ENCODE measurements at regions not wholly inside any gene's neighbourhood (a gene's known extent, or its start where the extent isn't known, plus 50 kb on each side); places are given as distances from the start of the nearest gene placed in this dataset.

DNA sequence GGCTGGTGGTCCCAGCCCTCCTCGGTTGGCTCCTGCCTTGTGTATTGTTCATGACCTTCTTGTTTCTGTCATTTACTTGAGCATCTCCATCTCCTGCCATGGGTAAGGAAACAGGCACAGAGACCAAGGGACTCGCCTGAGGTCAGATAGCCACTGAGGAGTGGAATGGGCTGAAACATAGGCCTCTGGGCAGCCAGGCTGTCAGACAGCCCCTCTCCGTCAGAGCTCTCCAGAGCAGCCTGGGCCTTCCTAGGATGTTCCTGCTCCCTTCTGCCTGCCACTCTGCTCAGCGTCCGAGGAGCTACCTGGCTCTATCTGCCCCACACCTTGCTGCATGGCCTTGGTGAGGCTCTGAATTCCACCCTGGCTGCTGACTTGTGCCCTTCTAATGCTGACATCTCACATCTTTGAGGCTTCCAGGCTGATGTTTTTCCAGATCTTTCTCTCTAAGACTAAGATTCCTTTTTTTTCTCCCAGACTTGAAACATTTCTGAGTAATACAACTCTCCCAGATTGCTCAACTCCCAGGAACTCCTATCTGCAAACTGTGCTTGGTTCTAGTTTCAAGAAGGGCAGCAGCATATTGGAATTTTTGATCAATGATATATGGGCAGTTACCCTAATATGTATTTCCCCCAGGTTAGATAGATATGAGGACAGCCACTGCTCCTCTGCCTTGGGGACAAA, 67.7 kb downstream of the MCFD2 start:
- Histone ChIP-seq H3K4me3 (ENCODE audit: severe bottlenecking) (no peak overlapping the region), H3K36me3 (ENCODE audit: low read depth) (no peaks in the 10 kb centered on the region), H3K27ac (ENCODE audit: poor library complexity, severe bottlenecking) (peak overlapping the region; percentile 100), H3K4me1 (ENCODE audit: insufficient read depth, poor library complexity, severe bottlenecking) (peaks cover 54% of the 10 kb centered on the region), H3K27me3 (ENCODE audit: insufficient read depth, poor library complexity, severe bottlenecking) (no peaks in the 10 kb centered on the region), H3K9me3 (ENCODE audit: severe bottlenecking) (no peaks in the 10 kb centered on the region)
- ATAC-seq (ENCODE audit: low read depth) = peak; percentile 4; the same call in 1 of the 3 replicates
- DNase-seq (ENCODE audit: low spot score) = no peak
- TF ChIP-seq, protein P1, sequence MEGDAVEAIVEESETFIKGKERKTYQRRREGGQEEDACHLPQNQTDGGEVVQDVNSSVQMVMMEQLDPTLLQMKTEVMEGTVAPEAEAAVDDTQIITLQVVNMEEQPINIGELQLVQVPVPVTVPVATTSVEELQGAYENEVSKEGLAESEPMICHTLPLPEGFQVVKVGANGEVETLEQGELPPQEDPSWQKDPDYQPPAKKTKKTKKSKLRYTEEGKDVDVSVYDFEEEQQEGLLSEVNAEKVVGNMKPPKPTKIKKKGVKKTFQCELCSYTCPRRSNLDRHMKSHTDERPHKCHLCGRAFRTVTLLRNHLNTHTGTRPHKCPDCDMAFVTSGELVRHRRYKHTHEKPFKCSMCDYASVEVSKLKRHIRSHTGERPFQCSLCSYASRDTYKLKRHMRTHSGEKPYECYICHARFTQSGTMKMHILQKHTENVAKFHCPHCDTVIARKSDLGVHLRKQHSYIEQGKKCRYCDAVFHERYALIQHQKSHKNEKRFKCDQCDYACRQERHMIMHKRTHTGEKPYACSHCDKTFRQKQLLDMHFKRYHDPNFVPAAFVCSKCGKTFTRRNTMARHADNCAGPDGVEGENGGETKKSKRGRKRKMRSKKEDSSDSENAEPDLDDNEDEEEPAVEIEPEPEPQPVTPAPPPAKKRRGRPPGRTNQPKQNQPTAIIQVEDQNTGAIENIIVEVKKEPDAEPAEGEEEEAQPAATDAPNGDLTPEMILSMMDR (IDR thresholded peaks at IDR 0.05; ENCODE audit: poor library complexity, severe bottlenecking) = no peak

- peaks cover 54% of the 10 kb centered on the region for H3K4me1 ChIP-seq (ENCODE audit: insufficient read depth, poor library complexity, severe bottlenecking)
- no peaks in the 10 kb centered on the region for H3K27me3 ChIP-seq (ENCODE audit: insufficient read depth, poor library complexity, severe bottlenecking)
- DNase-seq (ENCODE audit: low spot score) (peak; percentile 94), ATAC-seq (ENCODE audit: low read depth) (peak; percentile 80)
- H3K9me3 ChIP-seq (ENCODE audit: severe bottlenecking) = no peaks in the 10 kb centered on the region
- H3K4me3 ChIP-seq (ENCODE audit: severe bottlenecking) = no peak overlapping the region
- no peaks in the 10 kb centered on the region for H3K36me3 ChIP-seq (ENCODE audit: low read depth)
- H3K27ac ChIP-seq (ENCODE audit: poor library complexity, severe bottlenecking) = peak overlapping the region; percentile 100
- TF ChIP-seq, protein P1 (IDR thresholded peaks at IDR 0.05; ENCODE audit: poor library complexity, severe bottlenecking) = no peak
These were observed 68.4 kb downstream of the MCFD2 start for GRCh38 chr2:46847185-46847710.

DNA sequence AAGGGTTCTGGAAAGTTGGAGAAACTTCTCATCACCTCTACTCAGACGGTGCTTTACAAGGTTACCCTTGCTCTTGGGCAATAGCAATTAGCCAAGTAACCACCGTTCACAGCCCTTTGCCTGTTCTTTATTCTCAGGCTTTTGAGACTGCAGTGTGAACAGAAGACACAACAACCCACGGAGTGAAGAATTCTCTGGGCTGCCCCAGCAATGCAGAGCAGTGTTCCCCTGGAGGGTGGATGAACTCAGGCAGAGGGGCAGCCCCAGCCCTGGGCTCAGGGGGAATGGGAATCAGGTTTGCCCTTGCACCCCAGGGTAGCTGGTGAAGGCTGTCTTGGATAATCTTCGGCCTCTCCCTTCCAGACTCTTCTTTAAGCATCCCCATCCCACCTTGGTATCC, 69.1 kb downstream of the MCFD2 start:
- no peak for ATAC-seq (ENCODE audit: low read depth)

GRCh38 chr2:46845542-46846486, 69.8 kb downstream of the MCFD2 start:
- no peak overlapping the region for H3K4me3 ChIP-seq (ENCODE audit: severe bottlenecking)
- ATAC-seq (ENCODE audit: low read depth) = no peak
- peak overlapping the region; percentile 100 for H3K27ac ChIP-seq (ENCODE audit: poor library complexity, severe bottlenecking)
- no peaks in the 10 kb centered on the region for H3K9me3 ChIP-seq (ENCODE audit: severe bottlenecking)
- H3K27me3 ChIP-seq (ENCODE audit: insufficient read depth, poor library complexity, severe bottlenecking) = no peaks in the 10 kb centered on the region
- no peak for DNase-seq (ENCODE audit: low spot score)
- TF ChIP-seq, protein P1 (IDR thresholded peaks at IDR 0.05; ENCODE audit: poor library complexity, severe bottlenecking) = no peak
- no peaks in the 10 kb centered on the region for H3K36me3 ChIP-seq (ENCODE audit: low read depth)
- H3K4me1 ChIP-seq (ENCODE audit: insufficient read depth, poor library complexity, severe bottlenecking) = peaks cover 48% of the 10 kb centered on the region

More for the DNA sequence above, 69.1 kb downstream of the MCFD2 start:
- Histone ChIP-seq H3K4me1 (ENCODE audit: insufficient read depth, poor library complexity, severe bottlenecking) (peaks cover 54% of the 10 kb centered on the region), H3K27me3 (ENCODE audit: insufficient read depth, poor library complexity, severe bottlenecking) (no peaks in the 10 kb centered on the region), H3K9me3 (ENCODE audit: severe bottlenecking) (no peaks in the 10 kb centered on the region), H3K36me3 (ENCODE audit: low read depth) (no peaks in the 10 kb centered on the region), H3K4me3 (ENCODE audit: severe bottlenecking) (no peak overlapping the region), H3K27ac (ENCODE audit: poor library complexity, severe bottlenecking) (peak overlapping the region; percentile 100)
- DNase-seq (ENCODE audit: low spot score) = no peak
- TF ChIP-seq, protein P1 (IDR thresholded peaks at IDR 0.05; ENCODE audit: poor library complexity, severe bottlenecking) = no peak

Data from RWPE2 (cell line).